IPS-NIHi7 (cell line): ENCODE measurements at regions not wholly inside any gene's neighbourhood (a gene's known extent, or its start where the extent isn't known, plus 50 kb on each side); places are given as distances from the start of the nearest gene placed in this dataset.

Experiments
- DNase-seq: peaks from one replicate; pipeline ENCODE4 v3.0.0; 2012; ENCODE audit warnings: mixed read lengths; ENCODE audit errors: extremely low spot score

DNA sequence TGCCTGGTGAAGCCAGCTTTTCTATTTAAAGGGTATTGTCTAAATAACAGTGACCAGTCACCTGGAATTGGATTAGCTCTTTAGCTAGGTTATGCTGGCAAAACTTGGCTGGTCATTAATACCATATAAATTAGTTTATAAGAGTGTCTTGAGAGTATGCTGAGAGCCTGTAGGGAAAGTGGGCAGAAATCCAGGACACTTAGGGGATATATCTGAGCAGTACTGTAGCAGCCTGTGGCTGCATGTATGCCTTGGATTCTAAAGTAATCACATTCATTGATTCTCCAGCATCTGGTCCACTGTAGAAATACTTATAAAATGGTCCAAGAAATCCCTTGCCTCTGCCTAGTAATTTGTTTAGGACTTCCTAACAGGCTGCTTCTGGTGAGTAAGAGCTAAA, 288.9 kb upstream of the DMAC1 start:
- DNase-seq = no peak

DNA sequence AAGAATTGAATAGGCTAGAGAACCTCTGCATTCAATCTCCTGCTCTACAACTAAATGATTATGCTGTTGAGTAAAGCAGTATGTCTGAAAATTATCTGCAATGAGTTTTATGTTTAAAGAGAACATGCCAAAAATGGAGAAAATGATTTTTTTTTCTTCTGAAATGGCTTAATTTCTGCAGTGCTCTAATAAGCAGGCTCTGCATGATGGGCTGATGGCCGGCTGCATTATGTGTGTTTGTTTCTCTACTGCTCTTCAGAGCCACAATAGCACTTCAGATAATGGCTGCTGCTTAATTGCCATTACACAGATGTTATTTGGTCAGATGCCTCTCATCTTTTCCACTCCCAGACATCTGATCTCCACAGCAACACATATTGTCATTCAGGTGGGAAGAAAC, 286.4 kb upstream of the DMAC1 start:
- no peak for DNase-seq

DNA sequence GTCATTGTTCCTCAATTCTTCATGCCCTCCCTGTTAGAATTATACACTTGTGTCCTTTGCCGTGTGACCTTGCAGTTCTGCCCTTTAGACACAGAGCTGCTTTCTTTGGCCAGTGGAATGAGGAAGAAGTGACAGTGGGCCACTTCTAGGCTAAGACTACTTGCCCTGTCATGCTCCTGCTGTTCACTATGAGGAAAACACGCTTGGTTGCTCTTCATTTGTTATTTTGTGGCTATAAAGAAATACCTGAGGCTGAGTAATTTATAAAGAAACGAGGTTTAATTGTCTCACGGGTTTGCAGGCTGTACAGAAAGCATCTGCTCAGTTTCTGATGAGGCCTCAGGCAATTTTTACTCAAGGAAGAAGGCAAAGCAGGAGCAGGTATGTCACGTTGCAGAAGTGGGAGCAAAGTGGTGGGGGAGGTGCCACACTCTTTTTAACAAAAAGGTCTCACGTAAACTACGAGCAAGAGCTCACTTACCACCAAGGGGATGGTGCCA, 279.1 kb upstream of the DMAC1 start:
- no peak for DNase-seq

DNA sequence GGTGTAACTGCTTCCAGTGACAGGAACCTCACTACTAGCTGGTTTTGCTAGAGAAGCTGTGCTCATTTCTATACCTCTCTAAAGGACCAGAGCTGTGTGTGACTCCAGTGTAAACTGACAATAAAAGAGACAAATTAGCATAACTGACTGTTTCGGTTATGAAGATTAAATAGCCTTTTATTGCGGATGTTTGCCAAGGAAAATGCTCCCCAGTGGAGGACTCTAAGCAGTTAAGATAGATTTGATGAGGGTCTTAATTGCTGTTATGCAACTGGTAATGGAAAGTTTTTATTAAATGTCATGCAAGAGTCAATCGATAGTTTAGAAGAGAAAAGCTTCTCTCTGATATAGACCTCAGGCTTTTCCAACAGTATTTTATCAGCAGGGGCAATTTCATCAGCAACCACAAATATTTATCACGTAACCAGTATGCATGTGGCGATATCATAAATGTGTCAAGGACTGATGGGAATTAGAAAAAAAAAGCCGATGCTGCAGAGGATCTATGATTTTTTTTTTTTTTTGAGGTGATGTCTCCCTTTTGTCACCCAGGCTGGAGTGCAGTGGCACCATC, 275.2 kb upstream of the DMAC1 start:
- DNase-seq = no peak

DNA sequence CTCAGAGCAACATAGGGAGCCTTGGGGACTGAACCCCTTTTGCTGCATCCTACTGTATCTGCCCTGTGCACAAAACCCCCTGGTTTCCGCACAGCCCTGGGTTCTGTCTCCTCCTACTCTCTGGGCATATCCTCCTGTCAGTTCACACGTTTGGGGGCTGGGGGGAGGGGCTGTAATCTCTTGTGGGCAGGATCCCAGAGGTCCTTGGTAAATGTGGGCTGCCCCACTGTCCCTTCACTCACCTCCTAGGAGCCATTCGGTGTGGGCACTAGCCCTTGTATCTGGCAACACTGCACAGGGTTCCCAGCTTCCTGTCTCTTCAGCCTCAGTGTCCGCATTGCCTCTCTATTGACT, 271.8 kb upstream of the DMAC1 start:
- DNase-seq = no peak

DNA sequence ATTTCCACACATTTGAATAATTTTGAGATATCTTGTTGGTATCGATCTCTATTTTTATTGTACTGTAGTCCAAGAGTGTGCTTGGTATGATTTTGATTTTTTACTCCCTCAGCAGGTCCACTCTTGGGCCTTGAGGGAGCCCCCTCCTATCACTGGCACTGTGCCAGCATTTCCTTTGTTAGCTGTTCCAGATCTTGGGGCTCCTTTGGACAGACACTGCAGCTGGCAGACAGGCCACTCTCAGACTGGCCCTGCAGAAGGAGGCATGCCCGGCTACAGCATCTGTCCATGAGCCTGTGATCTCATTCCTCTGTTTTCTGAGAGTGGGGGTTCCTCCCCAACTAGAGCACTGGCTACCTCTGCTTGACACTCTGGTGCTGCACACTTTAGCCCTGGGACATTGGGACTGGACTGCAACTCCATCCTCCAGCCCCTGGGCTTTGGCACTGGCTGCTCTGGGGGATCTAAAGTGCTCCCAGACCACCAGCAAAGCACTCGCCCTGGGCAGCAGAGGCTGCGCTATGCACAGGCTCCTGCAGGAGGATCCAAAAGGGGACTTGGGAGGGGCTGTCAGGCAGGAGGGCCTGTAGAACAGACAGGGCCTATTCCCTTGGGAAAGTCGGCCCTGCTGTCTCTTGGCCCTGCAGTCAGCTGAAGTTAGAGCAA, 271.3 kb upstream of the DMAC1 start:
- DNase-seq = peak; percentile 38

DNA sequence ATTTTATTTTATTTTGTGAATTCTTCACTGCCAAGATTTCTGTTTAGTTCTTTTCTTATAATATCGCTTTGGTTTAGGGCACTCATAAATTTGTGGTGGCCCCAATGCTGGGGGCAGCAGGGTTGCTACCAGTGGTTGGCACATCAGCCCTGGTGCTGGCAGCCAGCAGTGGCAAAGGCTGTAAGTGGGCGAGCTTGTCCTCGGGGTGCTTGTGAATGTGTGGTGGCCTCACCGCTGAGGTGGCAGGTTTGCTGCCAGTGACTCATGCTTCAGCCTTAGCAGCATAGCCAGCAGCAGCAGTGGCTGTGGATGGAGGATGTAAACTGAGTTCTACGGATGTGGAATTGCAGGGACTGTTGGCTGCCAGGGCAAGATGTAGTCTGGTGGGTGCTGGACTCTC, 262.9 kb upstream of the DMAC1 start:
- no peak for DNase-seq

DNA sequence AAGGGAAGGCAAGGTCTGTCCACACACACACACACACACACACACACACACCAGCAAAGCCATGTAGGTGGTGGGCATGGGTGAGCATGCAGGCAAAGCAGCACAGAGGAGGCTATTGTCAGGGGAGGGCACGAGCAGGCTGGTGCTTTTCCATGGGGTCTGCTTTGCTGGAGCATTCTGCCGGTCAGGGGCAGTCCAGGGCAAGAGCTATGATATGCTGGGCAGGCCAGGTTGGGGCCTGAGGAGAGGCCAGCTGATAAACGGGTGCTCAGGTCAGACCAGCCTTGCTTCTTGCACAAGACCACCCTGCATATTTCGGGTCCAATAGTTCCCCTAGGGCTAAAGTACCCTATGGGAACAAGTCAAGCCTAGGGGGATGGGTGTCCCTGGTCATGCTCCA, 253.9 kb upstream of the DMAC1 start:
- DNase-seq = no peak

DNA sequence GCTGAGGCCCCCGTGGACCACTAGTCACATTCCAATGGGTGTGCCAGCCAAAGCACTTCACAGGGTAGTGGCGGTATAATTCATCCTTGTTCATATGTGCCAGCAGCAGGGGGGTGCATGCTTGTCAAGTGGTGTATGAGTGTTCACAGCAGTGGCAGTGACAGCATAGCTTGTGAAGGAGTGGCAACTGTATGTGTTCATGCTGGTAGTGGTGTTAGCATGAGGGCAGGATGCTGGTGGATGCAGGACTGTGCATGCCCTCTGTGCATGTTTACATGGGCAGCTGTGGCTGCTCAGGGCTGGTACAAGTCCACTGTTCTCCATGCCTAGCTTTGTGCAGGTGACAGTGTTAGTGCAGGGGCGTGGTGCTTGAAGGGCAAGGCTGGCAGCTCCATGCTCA, 253.4 kb upstream of the DMAC1 start:
- no peak for DNase-seq

DNA sequence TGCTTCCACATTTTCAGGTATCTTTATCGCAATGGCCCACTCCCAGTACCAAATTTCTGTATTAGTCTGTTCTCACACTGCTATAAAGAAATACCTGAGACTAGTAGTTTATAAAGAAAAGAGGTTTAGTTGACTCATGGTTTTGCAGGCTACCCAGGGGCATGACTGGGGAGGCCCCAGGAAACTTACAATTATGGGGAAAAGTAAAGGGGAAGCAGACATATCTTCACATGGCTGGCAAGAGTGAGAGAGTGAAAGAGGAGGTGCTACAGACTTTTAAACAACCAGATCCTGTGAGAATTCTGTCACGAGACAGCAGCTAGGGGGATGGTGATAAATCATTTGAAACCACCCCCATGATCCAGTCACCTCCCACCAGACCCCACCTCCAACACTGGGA, 238.2 kb upstream of the DMAC1 start:
- DNase-seq = no peak

DNA sequence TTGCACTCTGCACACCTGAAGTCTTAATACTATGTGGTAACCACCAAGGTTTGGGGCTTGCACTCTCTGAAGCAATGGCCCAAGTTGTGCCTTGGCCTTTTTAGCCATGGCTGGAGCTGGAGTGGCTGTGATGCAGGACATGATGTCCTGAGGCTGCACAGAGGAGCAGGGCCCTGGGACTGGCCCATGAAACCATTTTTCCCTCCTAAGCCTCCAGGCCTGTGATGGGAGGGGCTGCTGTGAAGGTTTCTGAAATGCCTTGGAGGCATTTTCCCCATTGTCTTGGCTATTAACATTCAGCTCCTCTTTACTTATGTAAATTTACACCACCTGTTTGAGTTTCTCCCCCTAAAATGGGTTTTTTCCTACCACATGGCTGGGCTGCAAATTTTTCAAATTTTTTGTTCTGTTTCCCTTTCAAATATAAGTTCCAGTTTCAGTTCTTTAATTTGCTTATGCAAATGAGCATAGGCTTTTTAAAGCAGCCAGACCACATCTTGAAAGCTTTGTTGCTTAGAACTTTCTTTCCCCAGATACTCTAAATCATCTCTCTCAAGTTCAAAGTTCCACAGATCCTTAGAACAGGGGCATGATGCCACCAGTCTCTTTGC, 237.4 kb upstream of the DMAC1 start:
- DNase-seq = no peak

DNA sequence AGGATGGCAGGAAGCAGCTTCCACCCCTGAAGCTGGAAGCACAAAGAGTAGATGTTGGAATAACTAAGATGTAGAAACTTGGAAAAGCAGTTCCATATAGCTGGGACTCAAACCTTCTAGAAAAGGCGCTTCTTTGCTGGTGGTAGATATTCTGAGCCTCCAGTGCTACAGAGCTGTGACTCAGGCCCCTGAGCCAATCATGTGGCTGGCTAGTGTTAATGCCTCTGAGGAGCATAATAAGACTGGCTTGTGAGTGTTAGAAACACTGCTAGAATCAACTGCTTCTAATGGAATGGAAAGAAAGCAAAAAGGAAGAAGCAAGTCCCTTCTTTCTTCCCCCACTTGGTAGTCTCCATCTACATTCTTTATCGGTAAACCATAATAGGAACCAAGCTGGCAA, 234.2 kb upstream of the DMAC1 start:
- DNase-seq = no peak

DNA sequence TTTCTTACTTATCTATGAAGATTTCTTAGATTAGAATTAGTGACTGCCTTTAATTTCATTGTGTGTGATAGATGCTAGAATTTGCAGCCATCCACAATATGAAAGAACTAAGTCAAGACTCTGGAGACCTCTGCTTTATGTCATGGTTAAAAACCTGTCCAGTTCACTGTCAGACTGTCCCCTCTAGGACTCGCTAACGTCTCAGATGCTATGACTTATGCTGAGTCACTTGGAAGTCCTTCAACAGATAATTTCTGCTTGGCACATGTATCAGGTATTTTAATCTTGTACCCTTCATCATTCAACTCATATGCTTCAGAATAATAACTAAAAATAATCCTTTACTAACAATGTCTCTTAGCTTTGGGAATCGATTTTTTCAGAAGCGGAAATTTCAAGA, 230.5 kb upstream of the DMAC1 start:
- no peak for DNase-seq

DNA sequence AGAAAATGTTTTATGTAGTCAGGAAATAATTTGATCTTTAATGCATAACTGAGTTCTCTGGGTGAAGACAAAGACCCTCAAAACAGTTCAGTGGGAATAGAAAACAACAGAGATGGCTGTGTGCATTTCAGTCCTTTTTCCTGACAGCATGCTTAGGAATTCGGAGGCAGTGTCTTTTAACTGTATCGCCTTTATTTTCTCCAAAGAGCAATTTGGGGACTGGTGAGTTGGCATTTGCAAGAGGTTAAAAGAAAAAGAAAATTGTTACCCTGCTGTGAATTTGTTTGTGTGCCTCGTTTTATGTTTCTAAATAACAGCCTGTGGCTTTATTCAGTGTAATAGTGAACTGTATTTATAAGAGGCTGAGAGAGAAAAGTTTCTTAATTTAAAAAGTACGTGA, 227.8 kb upstream of the DMAC1 start:
- DNase-seq = no peak

DNA sequence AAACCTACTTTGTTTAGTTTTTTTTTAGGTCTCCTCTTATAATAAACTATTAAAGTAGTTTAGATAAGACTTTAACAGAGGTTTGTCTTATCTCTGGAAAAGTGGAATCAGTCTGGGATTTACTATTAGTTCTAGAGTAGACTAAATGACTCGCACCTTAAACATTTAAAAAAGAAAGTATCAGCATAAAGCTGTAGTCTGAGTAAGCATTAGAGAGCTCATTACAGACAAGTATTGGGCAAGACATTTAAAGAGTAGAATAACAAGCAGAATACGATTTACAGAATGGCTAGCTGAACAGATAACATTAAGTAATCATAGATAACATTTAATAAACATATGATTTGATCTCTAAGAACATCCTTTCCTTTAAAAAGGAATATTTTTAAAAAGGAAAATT, 226.0 kb upstream of the DMAC1 start:
- no peak for DNase-seq

DNA sequence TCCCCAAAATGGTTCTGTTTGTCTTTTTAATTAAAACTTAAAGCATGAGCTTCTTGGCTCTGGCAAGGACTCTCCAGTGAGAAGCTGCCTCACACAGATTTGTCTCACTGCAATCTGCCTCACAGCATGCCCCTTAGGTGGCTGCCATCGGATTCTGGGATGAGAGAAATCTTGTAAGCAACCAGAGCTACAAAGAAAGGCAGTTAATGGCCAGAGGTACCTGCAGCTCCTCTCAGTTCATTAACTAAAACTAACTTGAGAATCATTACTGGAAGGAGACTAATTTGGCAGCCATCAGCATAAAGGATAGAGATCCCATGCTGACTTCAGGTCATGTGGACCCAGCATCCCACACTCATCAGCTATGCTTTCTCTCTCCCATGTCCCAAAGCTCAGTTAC, 220.6 kb upstream of the DMAC1 start:
- no peak for DNase-seq

DNA sequence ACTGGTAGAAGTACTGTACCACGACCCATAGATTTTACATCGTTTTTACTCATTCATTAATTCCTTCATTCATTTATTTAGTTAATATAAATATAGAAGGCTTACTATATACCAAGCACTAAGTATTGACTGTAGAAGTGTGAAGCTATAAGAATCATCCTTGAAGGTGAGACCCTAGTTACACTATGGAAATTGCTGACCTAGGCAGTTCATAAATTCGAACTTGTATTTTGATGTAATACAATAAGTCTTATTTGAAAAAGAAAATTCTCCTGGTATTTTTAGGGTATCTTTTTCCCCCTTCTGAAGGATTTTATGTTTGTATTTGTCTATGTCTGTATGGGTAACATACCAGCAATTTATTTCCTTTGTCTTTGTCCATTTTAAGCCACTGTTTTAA, 220.1 kb upstream of the DMAC1 start:
- no peak for DNase-seq

DNA sequence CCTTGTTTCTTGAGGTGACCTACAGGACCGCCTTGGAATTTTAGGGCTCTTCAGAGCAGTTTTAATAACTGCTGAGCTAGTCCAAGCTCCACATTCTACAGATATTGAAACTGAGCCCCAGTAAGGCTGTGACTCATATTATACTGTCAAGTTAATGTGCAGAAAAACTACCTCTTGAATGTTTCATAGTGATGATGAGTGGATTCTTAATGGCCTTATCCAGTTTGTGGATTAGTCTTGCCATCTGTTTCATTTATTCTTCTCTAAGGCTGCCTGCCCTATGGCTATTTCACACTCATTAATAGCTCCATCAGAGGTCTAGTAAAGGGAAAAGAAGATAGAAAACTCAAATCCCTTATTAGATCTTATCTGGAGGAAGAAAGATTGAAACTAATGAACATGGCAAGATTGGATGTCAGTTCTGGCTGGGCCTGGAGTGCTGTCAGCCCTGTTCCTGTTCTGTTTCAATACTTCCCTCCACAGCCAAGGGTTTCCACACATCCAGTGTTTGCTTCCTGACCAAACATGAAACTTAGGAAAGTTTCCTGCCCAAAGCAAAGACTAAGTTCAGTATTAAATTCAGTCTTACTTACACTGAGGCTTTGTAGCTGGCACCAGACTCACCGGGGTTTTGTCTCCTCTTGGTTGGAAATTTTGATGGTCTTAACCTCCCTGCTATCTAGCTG, 215.6 kb upstream of the DMAC1 start:
- no peak for DNase-seq

DNA sequence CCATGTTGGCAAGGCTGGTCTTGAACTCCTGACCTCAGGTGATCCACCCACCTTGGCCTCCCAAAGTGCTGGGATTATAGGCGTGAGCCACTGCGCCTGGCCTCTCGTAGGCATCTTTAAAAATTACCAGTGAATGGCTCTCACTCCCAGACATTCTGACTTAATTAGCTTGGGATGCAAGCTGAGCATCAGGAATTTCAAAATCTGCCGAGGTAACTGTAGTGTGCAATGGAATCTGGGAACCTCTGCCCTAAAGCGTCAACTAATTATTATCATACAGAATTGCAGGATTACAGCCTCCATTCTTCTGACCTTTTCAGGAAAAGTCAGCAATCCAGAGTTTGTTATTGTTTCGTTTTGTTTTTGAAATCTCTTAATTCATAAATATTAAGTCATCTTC, 213.4 kb upstream of the DMAC1 start:
- DNase-seq = no peak

DNA sequence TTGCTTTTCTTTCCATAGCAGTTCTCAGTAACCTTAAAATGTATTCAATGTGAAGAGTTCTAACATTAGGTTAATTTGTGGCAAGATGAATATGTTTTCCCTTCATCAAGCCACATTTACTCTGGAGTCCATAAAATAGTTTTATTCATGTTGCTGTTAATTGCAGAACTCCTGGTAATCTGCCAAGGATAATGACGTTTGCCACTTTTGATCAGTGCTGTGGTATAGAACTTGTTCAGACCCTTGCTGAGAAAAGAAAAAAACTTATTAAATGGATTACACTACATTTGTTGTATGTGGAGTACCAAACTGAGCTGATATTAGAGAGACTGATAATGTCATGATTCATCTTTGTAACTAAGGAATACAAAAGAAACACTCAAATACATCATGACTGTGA, 212.4 kb upstream of the DMAC1 start:
- DNase-seq = no peak

DNA sequence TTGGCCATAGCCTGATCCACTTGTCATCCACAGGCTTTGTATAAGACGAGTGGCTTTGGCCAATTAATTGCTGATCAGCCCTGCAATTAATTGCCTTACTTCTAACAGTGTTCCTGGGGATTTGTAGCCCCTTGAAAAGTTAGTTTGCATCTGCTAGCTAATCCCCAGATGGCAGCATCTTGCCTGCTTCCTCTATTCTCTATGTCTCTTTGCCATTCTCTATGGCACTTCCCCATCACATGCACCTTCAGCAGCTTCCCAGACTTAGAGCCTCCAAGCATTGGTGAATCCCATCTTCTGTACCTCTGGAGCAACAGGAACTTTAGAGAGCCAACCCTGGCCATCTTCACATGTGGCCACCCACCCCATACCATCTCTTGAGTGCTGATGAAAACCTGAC, 197.0 kb upstream of the DMAC1 start:
- no peak for DNase-seq

DNA sequence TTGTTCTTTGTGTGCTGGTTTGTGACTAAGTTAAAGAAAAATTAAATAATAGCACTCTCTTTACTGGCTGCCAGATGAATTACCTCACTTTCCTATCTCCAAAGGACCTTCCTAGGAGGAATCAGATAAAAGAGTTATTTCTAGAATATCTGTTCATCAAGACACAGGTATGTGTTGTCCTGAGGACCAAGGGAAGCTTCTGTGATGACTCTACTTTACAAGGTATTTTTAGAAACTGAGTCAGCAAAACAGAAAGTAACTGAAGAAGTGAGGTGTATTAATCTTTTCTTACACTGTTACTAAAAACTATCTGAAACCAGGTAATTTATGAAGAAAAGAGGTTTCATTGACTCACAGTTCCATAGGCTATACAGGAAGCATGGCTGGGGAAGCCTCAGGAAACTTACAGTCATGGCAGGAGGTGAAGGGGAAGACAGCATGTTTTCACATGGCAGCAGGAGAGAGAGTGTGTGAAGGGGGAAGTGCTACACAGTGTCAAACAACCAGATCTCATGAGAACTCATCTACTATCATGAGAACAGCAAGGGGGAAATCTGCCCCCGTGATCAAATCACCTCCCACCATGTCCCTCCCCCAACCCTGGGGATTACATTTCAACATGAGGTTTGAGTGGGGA, 189.2 kb upstream of the DMAC1 start:
- no peak for DNase-seq

DNA sequence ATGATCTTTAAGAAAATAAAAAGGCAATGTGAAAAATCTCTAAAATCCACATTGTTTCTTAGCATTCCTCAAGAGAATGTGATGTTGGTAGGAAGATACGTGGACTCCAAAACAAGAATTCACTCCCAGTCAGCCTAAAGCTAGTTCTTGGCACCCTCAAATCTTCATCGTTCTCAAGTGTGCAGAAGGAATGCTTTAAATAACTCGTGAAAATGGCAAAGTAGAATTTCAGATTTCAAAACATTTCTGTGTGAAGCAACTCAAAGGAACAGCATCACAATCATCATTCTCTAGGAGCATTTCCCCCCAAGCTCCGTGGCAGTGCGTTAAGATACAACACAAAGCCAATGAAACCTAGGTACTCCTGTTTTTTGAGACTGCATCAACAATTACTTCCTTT, 185.1 kb upstream of the DMAC1 start:
- DNase-seq = no peak
